ENCODE measurements at regions not wholly inside any gene's neighbourhood (a gene's known extent, or its start where the extent isn't known, plus 50 kb on each side); places are given as distances from the start of the nearest gene placed in this dataset.
"Not testable (repeated sequence)": the region's sequence is repeated elsewhere in the genome, so short reads cannot be mapped to it uniquely, and the experiment has no call there.

DNA sequence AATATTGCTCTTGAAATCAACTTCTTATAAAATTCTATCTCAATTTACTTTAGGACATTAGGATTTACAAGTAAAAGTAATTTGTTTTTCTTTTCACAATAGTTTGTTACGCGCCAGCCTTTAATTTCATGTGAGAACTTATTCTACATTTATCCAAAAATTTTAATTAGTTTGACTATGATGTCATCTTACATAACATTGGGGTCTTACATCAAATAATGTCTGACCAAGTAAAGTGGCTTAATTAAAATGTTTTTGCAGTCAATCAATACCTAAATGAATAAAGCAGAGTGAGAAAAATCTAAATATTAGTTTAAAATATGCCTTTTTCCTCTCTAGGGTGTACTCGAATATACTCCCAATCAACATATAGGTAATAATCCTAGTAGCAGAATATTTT is 666.2 kb upstream of the FBXO33 start:
- Histone ChIP-seq H3K36me3 (ENCODE audit: insufficient read depth, low read depth, low read length) (no peaks in the 10 kb centered on the region), H3K9me3 (ENCODE audit: insufficient read depth, low read depth, low read length) (no peaks in the 10 kb centered on the region), H3K9ac (ENCODE audit: low read depth, low read length) (no peak overlapping the region), H3K4me3 (ENCODE audit: low read length) (no peak overlapping the region), H3K27me3 (ENCODE audit: insufficient read depth, low read length) (no peaks in the 10 kb centered on the region), H3K27ac (ENCODE audit: low read length) (no peak overlapping the region), H3K4me1 (ENCODE audit: insufficient read depth, low read length) (no peaks in the 10 kb centered on the region)

DNA sequence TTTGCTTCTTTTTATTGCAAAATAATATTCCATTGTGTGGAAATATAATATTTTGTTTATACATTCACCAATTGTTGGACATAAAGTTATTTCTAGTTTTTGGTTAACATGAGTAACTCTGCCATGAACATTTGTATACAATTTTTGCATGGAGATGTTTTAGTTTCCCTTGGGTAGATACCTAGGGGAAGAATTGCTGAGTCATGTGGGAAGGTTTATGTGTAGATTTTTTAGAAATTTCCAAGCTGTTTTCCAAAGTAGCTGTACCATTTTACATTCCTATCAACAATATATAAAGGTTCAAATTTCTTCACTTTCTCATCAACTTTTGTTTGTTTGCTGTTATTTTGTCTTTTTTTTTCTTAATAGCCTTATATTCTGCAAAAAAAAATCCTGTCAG is 664.7 kb upstream of the FBXO33 start:
- H3K9me3 ChIP-seq (ENCODE audit: insufficient read depth, low read depth, low read length): no peaks in the 10 kb centered on the region
- no peak overlapping the region for H3K27ac ChIP-seq (ENCODE audit: low read length)
- no peaks in the 10 kb centered on the region for H3K4me1 ChIP-seq (ENCODE audit: insufficient read depth, low read length)
- no peak overlapping the region for H3K9ac ChIP-seq (ENCODE audit: low read depth, low read length)
- no peaks in the 10 kb centered on the region for H3K36me3 ChIP-seq (ENCODE audit: insufficient read depth, low read depth, low read length)
- no peak overlapping the region for H3K4me3 ChIP-seq (ENCODE audit: low read length)
- H3K27me3 ChIP-seq (ENCODE audit: insufficient read depth, low read length): no peaks in the 10 kb centered on the region

DNA sequence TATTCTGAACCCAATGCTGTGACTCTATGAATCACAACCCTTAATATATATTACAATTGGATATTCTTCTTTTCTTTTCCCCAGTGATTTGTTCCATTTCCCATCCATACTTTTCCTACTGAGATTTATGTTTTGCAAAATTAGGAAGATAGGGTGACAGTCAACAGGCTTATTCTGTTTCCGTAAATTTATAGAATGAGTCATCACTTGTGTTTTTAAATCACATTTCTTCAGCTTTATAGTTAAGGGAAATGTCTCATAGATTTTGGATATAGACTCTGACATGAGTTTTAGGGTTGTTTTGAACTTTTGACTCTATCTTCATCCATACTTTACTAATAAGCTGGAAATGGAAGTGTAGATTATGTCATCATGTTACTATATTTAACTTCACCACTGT is 661.6 kb upstream of the FBXO33 start:
- H3K27me3 ChIP-seq (ENCODE audit: insufficient read depth, low read length): no peaks in the 10 kb centered on the region
- no peak overlapping the region for H3K4me3 ChIP-seq (ENCODE audit: low read length)
- H3K27ac ChIP-seq (ENCODE audit: low read length): no peak overlapping the region
- no peaks in the 10 kb centered on the region for H3K4me1 ChIP-seq (ENCODE audit: insufficient read depth, low read length)
- H3K9me3 ChIP-seq (ENCODE audit: insufficient read depth, low read depth, low read length): no peaks in the 10 kb centered on the region
- no peak overlapping the region for H3K9ac ChIP-seq (ENCODE audit: low read depth, low read length)
- H3K36me3 ChIP-seq (ENCODE audit: insufficient read depth, low read depth, low read length): no peaks in the 10 kb centered on the region

DNA sequence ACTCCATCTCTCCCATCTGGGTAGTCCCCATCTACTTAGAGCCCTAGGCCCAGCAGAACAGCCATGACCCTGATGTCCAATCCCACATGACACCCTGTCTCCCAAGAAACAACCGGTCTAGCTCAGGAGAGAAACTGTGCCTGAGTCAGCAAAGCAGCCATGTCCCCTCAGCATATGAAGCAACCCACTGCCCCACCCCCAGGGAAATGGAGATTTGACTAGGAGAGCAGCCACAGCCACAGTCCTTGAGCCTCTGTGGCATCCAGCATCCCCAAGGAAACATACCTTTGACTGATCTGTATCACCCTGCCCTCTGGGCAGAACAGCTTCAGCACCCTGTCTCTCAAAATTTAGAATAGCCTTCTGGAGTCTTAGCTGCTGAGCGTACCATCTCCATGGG is 641.9 kb upstream of the FBXO33 start:
- Histone ChIP-seq H3K27me3 (ENCODE audit: insufficient read depth, low read length) (no peaks in the 10 kb centered on the region), H3K9me3 (ENCODE audit: insufficient read depth, low read depth, low read length) (no peaks in the 10 kb centered on the region), H3K36me3 (ENCODE audit: insufficient read depth, low read depth, low read length) (no peaks in the 10 kb centered on the region), H3K4me1 (ENCODE audit: insufficient read depth, low read length) (no peaks in the 10 kb centered on the region), H3K4me3 (ENCODE audit: low read length) (no peak overlapping the region), H3K9ac (ENCODE audit: low read depth, low read length) (no peak overlapping the region), H3K27ac (ENCODE audit: low read length) (no peak overlapping the region)

DNA sequence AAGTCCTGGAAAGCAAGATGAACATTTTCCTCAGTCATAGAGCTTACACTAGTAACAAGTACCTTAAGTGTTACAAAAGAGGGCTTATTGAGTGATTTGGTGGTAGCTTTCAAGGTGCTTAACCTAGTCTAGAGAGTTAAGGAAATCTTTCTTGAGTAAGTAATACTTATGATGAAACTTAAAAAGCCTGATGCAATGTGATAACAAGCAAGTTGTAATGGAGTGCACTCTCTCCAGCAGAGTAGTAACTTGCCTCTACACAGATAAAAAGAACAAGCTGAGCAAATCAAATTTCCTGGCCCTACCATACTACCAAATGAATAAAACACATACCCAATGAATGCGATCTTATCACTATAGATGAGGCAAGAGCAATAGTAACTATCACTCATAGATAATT is 639.9 kb upstream of the FBXO33 start:
- H3K4me1 ChIP-seq (ENCODE audit: insufficient read depth, low read length): no peaks in the 10 kb centered on the region
- H3K27me3 ChIP-seq (ENCODE audit: insufficient read depth, low read length): no peaks in the 10 kb centered on the region
- H3K9me3 ChIP-seq (ENCODE audit: insufficient read depth, low read depth, low read length): no peaks in the 10 kb centered on the region
- no peaks in the 10 kb centered on the region for H3K36me3 ChIP-seq (ENCODE audit: insufficient read depth, low read depth, low read length)
- no peak overlapping the region for H3K4me3 ChIP-seq (ENCODE audit: low read length)
- no peak overlapping the region for H3K9ac ChIP-seq (ENCODE audit: low read depth, low read length)
- H3K27ac ChIP-seq (ENCODE audit: low read length): no peak overlapping the region

DNA sequence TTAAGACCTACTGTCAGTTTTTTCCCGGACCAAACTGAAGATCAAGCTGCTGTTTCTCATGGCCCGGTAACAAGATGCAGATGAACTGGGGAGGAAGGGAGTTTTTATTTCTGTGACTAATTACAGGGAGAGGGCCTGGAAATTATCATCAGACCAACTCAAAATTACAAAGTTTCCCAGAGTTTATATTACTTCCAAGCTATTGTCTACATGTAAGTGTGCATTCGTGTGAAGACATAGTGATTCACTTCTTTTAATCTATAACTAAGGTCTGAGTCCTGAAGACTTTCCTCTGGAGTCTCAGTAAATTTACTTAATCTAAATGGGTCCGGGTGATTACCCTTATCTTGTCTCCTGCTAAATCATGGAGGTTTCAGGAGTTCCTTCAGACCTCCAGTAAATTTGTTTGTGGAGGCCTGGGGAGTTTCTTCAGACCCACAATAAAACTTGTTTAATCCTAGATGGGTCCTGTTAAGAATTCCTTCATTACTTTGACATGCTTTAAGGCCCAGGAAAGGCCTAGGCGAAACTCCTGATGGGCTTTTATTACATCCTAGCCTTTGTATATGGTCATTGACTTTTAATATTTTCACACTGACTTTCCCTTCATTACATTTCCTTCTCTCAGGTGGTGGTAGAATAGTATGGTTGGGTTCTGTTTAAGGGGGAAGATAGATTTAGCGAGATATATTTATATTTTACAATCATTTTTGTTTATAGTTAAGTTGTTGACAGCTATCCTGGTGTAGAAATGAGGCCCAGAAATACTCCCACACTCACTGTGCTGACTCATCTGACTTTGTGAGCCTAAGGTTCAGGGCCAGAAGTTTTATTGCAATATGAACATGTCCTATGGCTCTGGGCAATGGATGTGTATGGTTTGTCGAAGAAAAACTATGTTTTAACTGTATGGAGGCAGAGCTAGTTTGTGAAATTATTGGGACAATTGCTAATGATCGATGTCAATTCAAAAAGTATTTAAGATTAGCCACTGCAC is 627.0 kb upstream of the FBXO33 start:
- no peaks in the 10 kb centered on the region; the same call in 1 of the 2 replicates for H3K4me1 ChIP-seq (ENCODE audit: insufficient read depth, low read length)
- no peak overlapping the region for H3K9ac ChIP-seq (ENCODE audit: low read depth, low read length)
- H3K9me3 ChIP-seq (ENCODE audit: insufficient read depth, low read depth, low read length): no peaks in the 10 kb centered on the region
- H3K36me3 ChIP-seq (ENCODE audit: insufficient read depth, low read depth, low read length): no peaks in the 10 kb centered on the region
- H3K27ac ChIP-seq (ENCODE audit: low read length): no peak overlapping the region
- H3K27me3 ChIP-seq (ENCODE audit: insufficient read depth, low read length): no peaks in the 10 kb centered on the region
- H3K4me3 ChIP-seq (ENCODE audit: low read length): no peak overlapping the region

DNA sequence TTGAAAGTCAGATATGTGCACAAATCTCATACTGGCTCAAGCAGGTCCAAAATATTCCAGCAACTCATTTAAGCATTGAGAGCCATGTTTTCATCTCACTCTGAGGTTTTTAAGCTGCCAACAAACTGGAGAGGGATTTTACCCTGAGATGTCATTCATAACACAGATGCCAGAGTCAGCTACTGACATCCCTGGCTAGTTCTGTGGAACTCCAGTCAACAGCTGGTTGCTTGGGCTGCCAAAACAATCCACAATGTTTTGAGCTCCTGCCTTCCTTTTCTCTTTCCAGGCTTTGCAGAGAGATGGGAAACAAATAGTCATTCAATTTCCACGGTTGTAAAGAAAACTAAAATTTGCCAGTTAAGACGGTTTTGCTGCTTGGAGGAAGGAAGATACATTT is 621.2 kb upstream of the FBXO33 start:
- Histone ChIP-seq H3K9me3 (ENCODE audit: insufficient read depth, low read depth, low read length) (no peaks in the 10 kb centered on the region), H3K27me3 (ENCODE audit: insufficient read depth, low read length) (no peaks in the 10 kb centered on the region), H3K27ac (ENCODE audit: low read length) (no peak overlapping the region), H3K36me3 (ENCODE audit: insufficient read depth, low read depth, low read length) (no peaks in the 10 kb centered on the region), H3K9ac (ENCODE audit: low read depth, low read length) (no peak overlapping the region), H3K4me3 (ENCODE audit: low read length) (no peak overlapping the region), H3K4me1 (ENCODE audit: insufficient read depth, low read length) (no peaks in the 10 kb centered on the region; the same call in 1 of the 2 replicates)

DNA sequence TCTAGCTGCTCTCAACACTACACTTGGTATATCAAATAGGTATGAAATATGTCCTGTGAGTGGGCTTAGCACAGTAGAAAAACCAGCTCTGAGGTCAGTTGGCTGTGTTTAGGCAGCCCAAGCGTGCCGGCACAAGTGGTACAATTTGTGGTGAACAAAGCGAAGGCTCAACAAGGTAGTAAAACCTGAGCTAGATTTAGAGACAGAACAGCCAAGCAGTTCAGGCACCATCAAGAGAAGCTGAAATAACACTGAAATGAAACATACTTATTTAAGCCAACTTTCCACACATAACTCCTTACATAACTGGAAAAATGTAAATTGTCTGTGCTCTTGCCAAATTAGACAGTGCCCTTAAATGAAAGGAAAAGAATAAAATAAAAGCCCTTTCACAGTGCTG is 596.8 kb upstream of the FBXO33 start:
- Histone ChIP-seq H3K36me3 (ENCODE audit: insufficient read depth, low read depth, low read length) (no peaks in the 10 kb centered on the region), H3K9ac (ENCODE audit: low read depth, low read length) (no peak overlapping the region), H3K9me3 (ENCODE audit: insufficient read depth, low read depth, low read length) (no peaks in the 10 kb centered on the region), H3K27ac (ENCODE audit: low read length) (no peak overlapping the region), H3K27me3 (ENCODE audit: insufficient read depth, low read length) (no peaks in the 10 kb centered on the region), H3K4me1 (ENCODE audit: insufficient read depth, low read length) (no peaks in the 10 kb centered on the region), H3K4me3 (ENCODE audit: low read length) (no peak overlapping the region)

DNA sequence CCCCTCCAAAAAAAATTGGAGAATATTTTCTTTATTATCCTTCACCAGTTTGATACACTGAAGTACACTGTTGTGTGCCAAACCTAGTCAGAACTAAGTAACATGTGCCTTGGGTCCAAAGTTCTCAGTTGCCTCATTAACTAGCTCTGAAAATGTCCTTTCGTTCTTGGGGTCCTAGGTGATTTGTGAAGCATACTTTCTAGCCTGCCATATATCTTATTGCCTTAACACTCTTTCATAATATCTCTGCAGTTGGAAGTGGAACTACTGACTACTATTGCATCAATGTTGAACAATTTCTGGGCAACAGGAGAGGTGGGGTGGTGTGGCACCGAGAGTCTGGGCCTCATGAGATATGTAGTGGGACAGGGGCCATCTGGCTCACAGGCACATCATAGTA is 592.9 kb upstream of the FBXO33 start:
- H3K4me3 ChIP-seq (ENCODE audit: low read length): no peak overlapping the region
- H3K4me1 ChIP-seq (ENCODE audit: insufficient read depth, low read length): no peaks in the 10 kb centered on the region
- H3K27ac ChIP-seq (ENCODE audit: low read length): no peak overlapping the region
- H3K36me3 ChIP-seq (ENCODE audit: insufficient read depth, low read depth, low read length): no peaks in the 10 kb centered on the region
- no peaks in the 10 kb centered on the region for H3K9me3 ChIP-seq (ENCODE audit: insufficient read depth, low read depth, low read length)
- H3K9ac ChIP-seq (ENCODE audit: low read depth, low read length): no peak overlapping the region
- H3K27me3 ChIP-seq (ENCODE audit: insufficient read depth, low read length): no peaks in the 10 kb centered on the region

DNA sequence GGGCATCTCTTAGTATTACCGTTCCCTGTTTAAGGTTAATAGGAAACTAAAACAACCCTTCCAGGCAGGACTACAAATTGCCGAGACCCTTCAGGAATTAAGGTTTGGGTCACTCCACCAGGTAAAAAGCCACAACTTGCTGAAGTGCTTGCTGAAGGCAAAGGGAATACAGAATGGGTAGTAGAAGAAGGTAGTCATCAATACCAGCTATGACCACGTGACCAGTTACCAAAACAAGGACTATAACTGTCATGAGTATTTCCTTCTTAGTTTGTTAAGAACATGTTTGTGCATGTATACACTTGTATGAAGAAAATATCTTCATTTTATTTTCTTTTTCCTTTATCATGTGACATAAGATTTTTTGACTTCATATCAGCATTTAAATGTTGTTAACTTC is 578.7 kb upstream of the FBXO33 start:
- no peaks in the 10 kb centered on the region for H3K4me1 ChIP-seq (ENCODE audit: insufficient read depth, low read length)
- no peak overlapping the region for H3K4me3 ChIP-seq (ENCODE audit: low read length)
- no peaks in the 10 kb centered on the region for H3K27me3 ChIP-seq (ENCODE audit: insufficient read depth, low read length)
- no peaks in the 10 kb centered on the region for H3K9me3 ChIP-seq (ENCODE audit: insufficient read depth, low read depth, low read length)
- no peak overlapping the region for H3K9ac ChIP-seq (ENCODE audit: low read depth, low read length)
- H3K36me3 ChIP-seq (ENCODE audit: insufficient read depth, low read depth, low read length): no peaks in the 10 kb centered on the region
- no peak overlapping the region for H3K27ac ChIP-seq (ENCODE audit: low read length)

DNA sequence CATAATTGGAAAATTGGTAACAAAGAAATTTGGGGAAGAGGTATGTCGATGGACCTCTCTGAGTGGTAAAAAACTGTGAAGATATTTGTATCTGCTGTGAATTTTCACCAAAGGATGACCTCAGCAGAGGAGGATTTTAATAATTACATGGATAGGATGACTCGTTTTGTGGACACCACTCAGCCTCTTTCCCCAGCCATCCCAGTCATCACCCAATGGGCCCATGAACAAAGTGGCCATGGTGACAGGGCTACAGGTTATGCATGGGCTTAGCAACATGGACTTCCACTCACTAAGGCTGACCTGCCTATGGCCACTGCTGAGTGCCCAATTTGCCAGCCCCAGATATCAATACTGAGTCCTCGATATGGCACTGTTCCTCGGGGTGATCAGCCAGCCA is 577.5 kb upstream of the FBXO33 start:
- H3K27ac ChIP-seq (ENCODE audit: low read length): no peak overlapping the region
- H3K9ac ChIP-seq (ENCODE audit: low read depth, low read length): no peak overlapping the region
- no peaks in the 10 kb centered on the region for H3K36me3 ChIP-seq (ENCODE audit: insufficient read depth, low read depth, low read length)
- no peaks in the 10 kb centered on the region for H3K27me3 ChIP-seq (ENCODE audit: insufficient read depth, low read length)
- no peak overlapping the region for H3K4me3 ChIP-seq (ENCODE audit: low read length)
- H3K4me1 ChIP-seq (ENCODE audit: insufficient read depth, low read length): no peaks in the 10 kb centered on the region
- H3K9me3 ChIP-seq (ENCODE audit: insufficient read depth, low read depth, low read length): no peaks in the 10 kb centered on the region

DNA sequence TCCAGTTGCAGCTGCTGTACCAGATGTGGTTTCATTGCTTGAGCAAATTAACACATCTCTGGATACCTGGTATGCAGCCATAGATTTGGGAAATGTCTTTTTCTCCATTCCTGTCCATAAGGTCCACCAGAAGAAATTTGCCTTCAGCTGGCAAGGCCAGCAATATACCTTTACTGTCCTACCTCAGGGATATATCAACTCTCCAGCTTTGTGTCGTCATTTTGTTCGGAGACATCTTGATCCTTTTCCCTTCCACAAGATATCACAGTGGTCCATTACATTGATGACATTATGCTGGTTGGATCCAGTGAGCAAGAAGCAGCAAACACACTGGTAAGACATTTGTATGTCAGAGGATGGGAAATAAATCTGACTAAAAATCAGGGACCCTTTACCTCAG is 576.1 kb upstream of the FBXO33 start:
- H3K9me3 ChIP-seq (ENCODE audit: insufficient read depth, low read depth, low read length); H3K27ac ChIP-seq (ENCODE audit: low read length): not testable (repeated sequence)

More for the DNA sequence above, 576.1 kb upstream of the FBXO33 start:
- H3K27me3 ChIP-seq (ENCODE audit: insufficient read depth, low read length); H3K4me3 ChIP-seq (ENCODE audit: low read length); H3K9ac ChIP-seq (ENCODE audit: low read depth, low read length); H3K36me3 ChIP-seq (ENCODE audit: insufficient read depth, low read depth, low read length); H3K4me1 ChIP-seq (ENCODE audit: insufficient read depth, low read length): not testable (repeated sequence)
